Neural cell (in vitro differentiated cells): ENCODE measurements at regions not wholly inside any gene's neighbourhood (a gene's known extent, or its start where the extent isn't known, plus 50 kb on each side); places are given as distances from the start of the nearest gene placed in this dataset.

Experiments used
- H2AFZ ChIP-seq: fragments of 200-600, 300-800 bp; sonication (generic), shearing (Covaris generic); 2 replicates; pipeline ENCODE4 v1.6.0; 2014; ENCODE audit warnings: low read depth, mild to moderate bottlenecking, antibody characterized with exemption, low read length, moderate library complexity
- H3F3A ChIP-seq: fragments of 200-600 bp; shearing (Covaris generic); 2 replicates; pipeline ENCODE4 v1.6.1; 2016; ENCODE audit warnings: mild to moderate bottlenecking, moderate library complexity, mixed read lengths, antibody characterized with exemption, low read length; ENCODE audit not compliant: insufficient read depth, poor library complexity, severe bottlenecking
- H3K27ac ChIP-seq: fragments of 200-600, 300-800 bp; sonication (generic), shearing (Covaris generic); 2 replicates; pipeline ENCODE4 v1.5.1; 2014; ENCODE audit warnings: mild to moderate bottlenecking, low read length, moderate library complexity
- H3K27me3 ChIP-seq: fragments of 300-800, 200-600 bp; sonication (generic), shearing (Covaris generic); 2 replicates; pipeline ENCODE4 v1.6.0; 2014; ENCODE audit warnings: mild to moderate bottlenecking, low read depth, low read length, moderate library complexity; ENCODE audit not compliant: insufficient read depth
- H3K36me3 ChIP-seq: fragments of 300-800, 200-600 bp; sonication (generic), shearing (Covaris generic); 2 replicates; pipeline ENCODE4 v1.5.1; 2014; ENCODE audit warnings: mild to moderate bottlenecking, antibody characterized with exemption, low read length, moderate library complexity; ENCODE audit not compliant: insufficient read depth
- H3K4me2 ChIP-seq: fragments of 300-800, 200-600 bp; sonication (generic), shearing (Covaris generic); 2 replicates; pipeline ENCODE4 v1.6.0; 2014; ENCODE audit warnings: mild to moderate bottlenecking, low read length
- H3K4me3 ChIP-seq: fragments of 300-800, 200-600 bp; sonication (generic), shearing (Covaris generic); 2 replicates; pipeline ENCODE4 v1.5.1; 2014; ENCODE audit warnings: mild to moderate bottlenecking, low read length, moderate library complexity
- H3K79me2 ChIP-seq: fragments of 200-600 bp; shearing (Covaris generic); replicated peaks from 2 replicates; pipeline ENCODE4 v1.6.0; 2014; ENCODE audit warnings: mild to moderate bottlenecking, low read length, moderate library complexity; ENCODE audit not compliant: insufficient read depth
- H3K9ac ChIP-seq: fragments of 300-800, 200-600 bp; sonication (generic), shearing (Covaris generic); 2 replicates; pipeline ENCODE4 v1.6.1; 2016; ENCODE audit warnings: mild to moderate bottlenecking, low read length, mixed read lengths
- H3K9me2 ChIP-seq: fragments of 200-600 bp; shearing (Covaris generic); 2 replicates; pipeline ENCODE4 v1.6.1; 2016; ENCODE audit warnings: mild to moderate bottlenecking, low read length, mixed read lengths; ENCODE audit not compliant: insufficient read depth
- H3K9me3 ChIP-seq: fragments of 200-600, 300-800 bp; sonication (generic), shearing (Covaris generic); 2 replicates; pipeline ENCODE4 v1.6.1; 2016; ENCODE audit warnings: mild to moderate bottlenecking, mixed run types, low read length, moderate library complexity, mixed read lengths
- H4K20me1 ChIP-seq: fragments of 200-600 bp; shearing (Covaris generic); 2 replicates; pipeline ENCODE4 v1.6.1; 2016; ENCODE audit warnings: mild to moderate bottlenecking, mixed run types; ENCODE audit not compliant: insufficient read depth
- CTCF ChIP-seq: fragments of 450-650 bp; IDR thresholded peaks from 2 replicates; pipeline ENCODE4 v1.5.1; 2014; ENCODE audit warnings: antibody characterized with exemption, mild to moderate bottlenecking, moderate library complexity; ENCODE audit not compliant: poor library complexity, severe bottlenecking
- EP300 ChIP-seq: fragments of 450-650 bp; conservative IDR thresholded peaks from 2 replicates; pipeline ENCODE4 v1.6.1; 2014; ENCODE audit warnings: antibody characterized with exemption, mild to moderate bottlenecking, moderate library complexity; ENCODE audit not compliant: poor library complexity, severe bottlenecking
- EZH2 ChIP-seq: fragments of 200-600, 300-800 bp; shearing (Covaris generic), sonication (generic); IDR thresholded peaks from 2 replicates; pipeline ENCODE4 v1.6.1; 2014; ENCODE audit warnings: antibody characterized with exemption, low read length, borderline replicate concordance, mild to moderate bottlenecking; ENCODE audit not compliant: insufficient read depth, poor library complexity, severe bottlenecking
- MXI1 ChIP-seq: fragments of 450-650 bp; conservative IDR thresholded peaks from 2 replicates; pipeline ENCODE4 v1.6.1; 2014; ENCODE audit warnings: antibody characterized with exemption, mild to moderate bottlenecking; ENCODE audit not compliant: poor library complexity, severe bottlenecking
- POLR2AphosphoS5 ChIP-seq: IDR thresholded peaks from 2 replicates; pipeline ENCODE4 v1.6.1; 2012
- RAD21 ChIP-seq: fragments of 450-650 bp; conservative IDR thresholded peaks from 2 replicates; pipeline ENCODE4 v1.6.1; 2014; ENCODE audit warnings: antibody characterized with exemption, mild to moderate bottlenecking, moderate library complexity
- REST ChIP-seq: IDR thresholded peaks from 2 replicates; pipeline ENCODE4 v1.6.1; 2012; ENCODE audit warnings: borderline replicate concordance
- SMC3 ChIP-seq: fragments of 450-650 bp; conservative IDR thresholded peaks from 2 replicates; pipeline ENCODE4 v1.6.1; 2014; ENCODE audit warnings: antibody characterized with exemption, mild to moderate bottlenecking, moderate library complexity; ENCODE audit not compliant: poor library complexity
- TAF1 ChIP-seq: IDR thresholded peaks from 2 replicates; pipeline ENCODE4 v1.6.1; 2012; ENCODE audit warnings: low read depth

- Histone ChIP-seq H3K9me3 (no peaks in the 10 kb centered on the region), H3K27ac (no peak overlapping the region), H2AFZ (no peak overlapping the region), H3F3A (no peaks in the 10 kb centered on the region), H3K9ac (no peak overlapping the region), H3K36me3 (no peaks in the 10 kb centered on the region), H3K79me2 (no peaks in the 10 kb centered on the region), H3K4me2 (no peak overlapping the region), H4K20me1 (no peaks in the 10 kb centered on the region), H3K9me2 (no peaks in the 10 kb centered on the region), H3K27me3 (no peaks in the 10 kb centered on the region), H3K4me3 (no peak overlapping the region)
- no peak for TF ChIP-seq EP300
- TF ChIP-seq SMC3, result no peak
Observed at GRCh38 chr6:65999288-65999791, 292.3 kb upstream of the EYS start.

GRCh38 chr6:65998544-65998943 is 291.5 kb upstream of the EYS start:
- no peak overlapping the region for H3K9ac ChIP-seq
- no peaks in the 10 kb centered on the region for H3K9me3 ChIP-seq
- no peaks in the 10 kb centered on the region for H3F3A ChIP-seq
- H3K27me3 ChIP-seq, result no peaks in the 10 kb centered on the region
- H3K9me2 ChIP-seq, result no peaks in the 10 kb centered on the region
- no peaks in the 10 kb centered on the region for H3K79me2 ChIP-seq
- no peaks in the 10 kb centered on the region for H3K36me3 ChIP-seq
- no peak overlapping the region for H3K27ac ChIP-seq
- H2AFZ ChIP-seq, result no peak overlapping the region
- no peaks in the 10 kb centered on the region for H4K20me1 ChIP-seq
- TF ChIP-seq TAF1 (no peak), SMC3 (no peak), EP300 (no peak), MXI1 (no peak), EZH2 (no peak), POLR2AphosphoS5 (no peak), CTCF (no peak), REST (no peak), RAD21 (no peak)
- H3K4me2 ChIP-seq, result no peak overlapping the region
- no peak overlapping the region for H3K4me3 ChIP-seq

- Histone ChIP-seq H3K36me3 (no peaks in the 10 kb centered on the region), H3K4me2 (no peak overlapping the region), H3K27ac (no peak overlapping the region), H3K79me2 (no peaks in the 10 kb centered on the region), H3K27me3 (no peaks in the 10 kb centered on the region), H2AFZ (no peak overlapping the region), H4K20me1 (no peaks in the 10 kb centered on the region), H3K9me3 (no peaks in the 10 kb centered on the region), H3K4me3 (no peak overlapping the region), H3K9ac (no peak overlapping the region), H3F3A (no peaks in the 10 kb centered on the region), H3K9me2 (no peaks in the 10 kb centered on the region)
- TF ChIP-seq EZH2, result no peak
- TF ChIP-seq MXI1, result no peak
- TF ChIP-seq EP300, result no peak
- TF ChIP-seq RAD21, result no peak
- no peak for TF ChIP-seq CTCF
- no peak for TF ChIP-seq SMC3
- no peak for TF ChIP-seq TAF1
- TF ChIP-seq REST, result no peak
- no peak for TF ChIP-seq POLR2AphosphoS5
Observed at GRCh38 chr6:65997539-65997938, 290.5 kb upstream of the EYS start.
